ENCODE measurements at regions not wholly inside any gene's neighbourhood (a gene's known extent, or its start where the extent isn't known, plus 50 kb on each side); places are given as distances from the start of the nearest gene placed in this dataset.

DNA sequence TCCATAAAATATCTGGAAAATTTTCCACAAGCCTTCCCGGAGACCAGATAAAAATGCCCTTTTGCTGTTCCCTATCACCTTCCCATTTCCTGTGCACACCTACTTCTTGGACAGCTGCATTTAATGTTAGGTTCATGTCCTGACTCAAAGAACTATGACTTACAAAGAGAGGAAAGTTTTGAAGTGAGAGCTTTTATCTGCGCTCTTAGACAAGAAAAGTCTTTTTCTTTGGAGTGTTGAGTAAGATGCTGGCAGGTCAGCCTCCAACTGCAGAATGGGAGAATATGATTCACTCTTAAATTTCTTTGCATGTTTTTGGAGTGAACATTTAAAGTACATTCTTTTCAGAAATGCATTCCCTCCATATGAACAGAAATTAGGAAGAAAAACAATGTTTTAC is 147.3 kb upstream of the DPH6 start:
- no peak for TF ChIP-seq EP300 (IDR thresholded peaks at IDR 0.05; ENCODE audit: borderline replicate concordance in 1 of 2, control insufficient read depth in 1 of 2, low read depth in 2 of 2, low read length in 2 of 2)
- no peak for TF ChIP-seq POLR2AphosphoS5 (IDR thresholded peaks at IDR 0.05; ENCODE audit: low read length)
- no peak for TF ChIP-seq CTCF (IDR thresholded peaks at IDR 0.05 in 2 of 3, conservative IDR thresholded peaks at IDR 0.05 in 1 of 3; ENCODE audit: control insufficient read depth in 2 of 3, extremely low read depth in 1 of 3, insufficient read depth in 1 of 3, low read depth in 3 of 3, low read length in 3 of 3)
- TF ChIP-seq ZBTB33 (IDR thresholded peaks at IDR 0.05): no peak
- TF ChIP-seq CHD2 (IDR thresholded peaks at IDR 0.05; ENCODE audit: borderline replicate concordance, low read depth, low read length): no peak
- TF ChIP-seq, protein P1, sequence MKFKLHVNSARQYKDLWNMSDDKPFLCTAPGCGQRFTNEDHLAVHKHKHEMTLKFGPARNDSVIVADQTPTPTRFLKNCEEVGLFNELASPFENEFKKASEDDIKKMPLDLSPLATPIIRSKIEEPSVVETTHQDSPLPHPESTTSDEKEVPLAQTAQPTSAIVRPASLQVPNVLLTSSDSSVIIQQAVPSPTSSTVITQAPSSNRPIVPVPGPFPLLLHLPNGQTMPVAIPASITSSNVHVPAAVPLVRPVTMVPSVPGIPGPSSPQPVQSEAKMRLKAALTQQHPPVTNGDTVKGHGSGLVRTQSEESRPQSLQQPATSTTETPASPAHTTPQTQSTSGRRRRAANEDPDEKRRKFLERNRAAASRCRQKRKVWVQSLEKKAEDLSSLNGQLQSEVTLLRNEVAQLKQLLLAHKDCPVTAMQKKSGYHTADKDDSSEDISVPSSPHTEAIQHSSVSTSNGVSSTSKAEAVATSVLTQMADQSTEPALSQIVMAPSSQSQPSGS (IDR thresholded peaks at IDR 0.05; ENCODE audit: low read length): no peak
- TF ChIP-seq POLR2A (IDR thresholded peaks at IDR 0.05; ENCODE audit: low read depth, low read length): no peak
- TF ChIP-seq RBBP5 (conservative IDR thresholded peaks at IDR 0.05): no peak
- TF ChIP-seq EZH2 (IDR thresholded peaks at IDR 0.05; ENCODE audit: borderline replicate concordance, control insufficient read depth, low read depth, low read length): no peak
- TF ChIP-seq, protein P2, sequence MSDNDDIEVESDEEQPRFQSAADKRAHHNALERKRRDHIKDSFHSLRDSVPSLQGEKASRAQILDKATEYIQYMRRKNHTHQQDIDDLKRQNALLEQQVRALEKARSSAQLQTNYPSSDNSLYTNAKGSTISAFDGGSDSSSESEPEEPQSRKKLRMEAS (IDR thresholded peaks at IDR 0.05; ENCODE audit: low read depth, low read length): no peak
- TF ChIP-seq MYC (IDR thresholded peaks at IDR 0.05; ENCODE audit: insufficient read depth, insufficient read length, insufficient replicate concordance, low read length, severe bottlenecking): no peak
- no peak for TF ChIP-seq RAD21 (IDR thresholded peaks at IDR 0.05; ENCODE audit: insufficient read depth, low read depth, low read length)

All from GM12878 (cell line).